DMS153 (cell line): ENCODE measurements at regions not wholly inside any gene's neighbourhood (a gene's known extent, or its start where the extent isn't known, plus 50 kb on each side); places are given as distances from the start of the nearest gene placed in this dataset.

Experiments used
- DNase-seq: peaks from one replicate; lab custom pipeline; 2025; lab: John Stamatoyannopoulos, UW

DNA sequence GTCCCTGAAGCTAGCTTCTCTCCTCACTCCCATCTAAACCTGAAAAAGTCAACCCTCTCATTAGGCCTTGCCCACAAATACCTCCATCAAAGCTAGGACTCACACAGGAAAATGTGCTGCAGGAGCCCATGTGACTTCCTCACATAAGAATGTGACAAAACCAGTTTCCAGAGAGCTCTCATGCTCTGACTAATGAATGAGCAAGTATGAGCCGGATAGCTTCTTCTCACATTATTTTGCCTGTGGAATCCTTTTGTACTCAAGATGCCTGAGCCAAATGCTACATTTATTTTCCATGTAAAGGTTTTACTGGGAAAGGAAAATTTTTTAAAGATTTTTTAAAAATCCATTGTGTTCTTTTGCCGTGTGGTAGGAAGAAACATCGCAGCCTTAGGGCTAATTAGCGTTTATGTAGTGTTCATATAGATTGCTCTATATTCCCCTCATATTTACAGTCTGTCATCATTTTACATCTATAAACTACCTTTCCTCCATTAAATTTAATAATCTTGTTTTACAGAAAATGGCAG, 68.6 kb upstream of the CCN6 start:
- DNase-seq: peak; percentile 94

- no peak for DNase-seq
Measured at GRCh38 chr6:111986651-111987050, 67.3 kb upstream of the CCN6 start.

DNA sequence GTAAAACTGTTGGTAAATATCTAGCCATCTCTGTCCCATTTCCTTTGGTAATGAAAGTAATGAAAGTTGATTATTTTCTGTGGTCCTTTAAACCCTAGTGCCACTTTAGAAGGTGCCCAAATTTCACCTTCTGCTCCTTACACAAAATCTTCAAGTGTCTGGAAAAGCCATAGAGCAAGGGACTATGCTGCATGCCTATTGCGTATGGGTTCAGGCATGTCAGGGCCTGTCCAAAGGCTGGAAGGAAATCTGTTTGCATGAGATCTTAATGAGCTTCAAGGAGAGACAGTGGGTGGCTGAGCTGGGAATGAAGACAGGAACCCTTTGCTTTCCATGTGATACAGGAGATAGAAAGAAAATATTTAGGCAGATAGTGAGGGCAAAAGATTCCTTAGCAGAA, 66.6 kb upstream of the CCN6 start:
- DNase-seq: no peak

DNA sequence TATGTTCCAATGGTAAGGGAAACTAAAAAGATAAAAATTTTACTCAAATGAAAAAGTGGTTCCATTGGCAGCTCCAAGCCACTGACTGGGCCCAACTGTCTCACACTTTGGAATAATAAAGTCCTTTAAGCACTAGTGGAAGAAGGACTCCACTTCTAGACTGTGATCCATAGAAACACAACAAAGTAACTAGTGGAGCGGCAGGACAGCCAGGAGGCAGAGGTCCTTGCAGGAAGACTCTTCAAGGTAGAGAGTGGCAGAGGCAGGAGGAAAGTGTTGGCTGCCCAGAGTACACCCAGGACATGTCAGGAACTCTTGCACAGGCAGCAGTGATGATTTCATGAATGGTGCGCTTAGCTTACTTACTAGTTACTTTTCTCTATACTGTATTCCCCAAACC, 65.0 kb upstream of the CCN6 start:
- DNase-seq: no peak

- DNase-seq: no peak
Measured at GRCh38 chr6:111989743-111990142, 64.2 kb upstream of the CCN6 start.

- DNase-seq: no peak
Measured at GRCh38 chr6:111990214-111990613, 63.7 kb upstream of the CCN6 start.

DNA sequence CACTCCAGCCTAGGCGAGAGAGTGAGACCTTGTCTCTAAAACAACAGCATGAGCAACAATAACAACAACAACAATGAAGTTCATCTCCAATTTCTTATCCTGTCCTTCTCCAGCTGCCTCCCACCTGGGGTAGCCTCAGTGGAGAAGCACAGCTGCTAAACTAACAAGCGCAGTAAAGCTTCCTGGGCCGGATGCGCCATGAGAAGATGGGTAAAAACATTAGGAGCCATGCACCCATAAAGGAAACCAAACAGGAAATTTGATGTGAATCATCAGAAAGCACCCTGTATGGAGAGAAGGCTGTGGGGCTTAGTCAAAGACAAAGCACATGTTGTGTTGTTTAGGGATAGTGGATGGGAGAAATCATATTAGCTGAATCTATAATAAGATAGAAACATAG, 61.1 kb upstream of the CCN6 start:
- no peak for DNase-seq

DNA sequence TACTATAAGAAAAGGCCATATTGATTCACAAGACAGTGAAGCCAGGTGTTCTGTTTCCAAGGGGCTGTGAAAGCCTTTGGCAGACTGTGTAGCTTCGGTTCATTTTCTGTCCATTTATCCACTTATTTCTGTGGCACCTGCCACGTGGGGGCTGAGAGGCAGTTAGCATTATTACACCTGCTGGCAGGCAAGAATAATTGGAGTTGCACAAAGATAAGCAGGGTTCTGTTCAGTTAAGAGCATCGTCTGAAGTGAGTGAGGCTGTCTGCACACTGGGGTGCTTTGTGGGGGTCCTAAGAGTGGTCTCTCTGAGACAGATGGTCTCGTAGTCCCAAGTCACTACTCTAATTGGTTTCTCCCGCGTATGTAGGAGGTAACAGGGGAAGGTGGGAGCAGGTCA, 60.6 kb upstream of the CCN6 start:
- DNase-seq: no peak

DNA sequence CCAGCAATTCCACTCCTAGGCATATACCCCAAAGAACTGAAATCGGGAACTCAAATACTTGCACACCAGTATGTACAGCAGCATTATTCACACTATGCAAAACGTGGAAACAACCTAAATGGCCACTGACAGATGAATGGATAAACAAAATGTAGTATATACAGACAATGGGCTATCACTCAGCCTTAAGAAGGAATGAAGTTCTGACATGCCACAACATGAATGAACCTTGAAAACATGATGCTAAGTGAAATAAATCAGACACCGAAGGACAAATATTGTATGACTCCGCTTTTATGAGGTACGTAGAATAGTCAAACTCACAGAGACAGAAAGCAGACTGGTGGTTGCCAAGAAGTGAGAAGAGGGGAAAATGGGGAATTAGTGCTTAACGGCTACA, 59.1 kb upstream of the CCN6 start:
- DNase-seq: no peak

- DNase-seq: no peak
Measured at GRCh38 chr6:111995404-111995803, 58.5 kb upstream of the CCN6 start.

DNA sequence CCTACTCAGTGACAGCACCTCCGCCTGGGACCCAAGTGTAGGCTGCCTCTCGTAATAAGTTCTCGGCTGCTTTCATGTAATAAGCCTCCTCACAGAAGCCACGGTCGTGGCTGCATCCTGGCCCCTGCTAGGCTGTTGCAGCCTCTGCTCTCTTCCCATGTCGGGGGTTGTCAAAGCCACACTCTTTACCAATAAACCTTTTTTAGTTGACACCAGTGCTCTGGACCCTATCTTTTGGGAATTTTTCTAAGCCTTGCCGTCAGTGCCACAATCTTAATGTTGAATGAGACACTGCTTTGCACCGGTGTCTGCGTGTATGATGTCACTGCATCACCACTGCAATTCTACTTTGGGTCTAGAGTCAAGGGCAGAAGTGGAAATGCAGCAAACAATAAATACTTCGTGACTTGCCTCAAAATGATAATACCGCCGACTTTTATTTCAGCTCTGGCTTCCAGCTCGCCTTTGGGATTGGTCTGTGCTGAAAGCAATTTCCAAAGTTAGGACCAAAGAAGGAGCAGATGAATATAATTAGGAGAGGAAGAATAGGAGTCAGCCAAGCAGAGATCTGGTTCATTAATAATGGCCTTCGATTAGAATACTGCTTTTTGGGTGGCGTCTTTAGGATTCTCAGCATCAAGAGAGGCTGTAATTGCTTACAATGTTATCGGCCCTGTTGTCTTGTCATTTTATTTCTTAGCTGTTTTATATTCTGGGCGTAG, 57.6 kb upstream of the CCN6 start:
- no peak for DNase-seq

DNA sequence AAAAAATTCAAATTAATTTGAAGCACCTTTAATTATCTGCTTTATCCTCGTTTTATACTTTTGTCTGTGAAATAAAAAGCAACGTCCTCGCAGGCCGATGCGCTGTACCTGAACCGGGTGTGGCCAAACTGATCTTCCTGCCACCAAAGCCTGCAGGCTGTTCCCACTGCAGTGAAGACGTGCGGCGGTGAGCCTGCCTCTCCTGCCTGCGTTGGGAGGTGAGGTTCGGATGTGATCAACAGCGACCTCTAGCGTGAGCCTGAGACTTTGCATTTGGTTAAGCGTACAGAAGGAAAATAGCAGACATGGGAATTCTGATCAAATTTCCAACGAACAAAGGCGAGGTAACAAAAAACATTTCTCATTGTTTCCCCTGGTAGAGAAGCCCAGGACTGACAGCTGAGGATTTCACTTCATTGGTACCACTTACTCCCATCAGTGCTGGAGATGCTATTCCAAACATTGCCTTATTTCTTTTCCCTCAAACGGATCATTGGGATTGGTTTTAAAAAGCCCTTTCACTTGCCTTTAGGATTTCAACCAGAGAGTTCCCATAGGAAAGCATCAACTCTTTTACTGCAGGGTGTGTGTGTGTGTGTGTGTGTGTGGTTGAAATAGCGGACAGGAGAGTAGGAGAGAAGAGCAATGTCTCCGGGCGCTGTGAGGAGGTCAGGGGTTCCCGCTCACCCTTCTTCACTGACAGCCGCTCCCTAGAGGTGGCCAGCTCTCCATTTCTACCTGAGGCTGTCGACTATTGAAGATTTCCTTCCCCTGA, 56.6 kb upstream of the CCN6 start:
- DNase-seq: peak; percentile 83

GRCh38 chr6:111997853-111998208, 56.1 kb upstream of the CCN6 start:
- DNase-seq: no peak

- DNase-seq: no peak
Measured at GRCh38 chr6:112002307-112002706, 51.6 kb upstream of the CCN6 start.
